IPS DF 6.9 (cell line): ENCODE measurements at regions not wholly inside any gene's neighbourhood (a gene's known extent, or its start where the extent isn't known, plus 50 kb on each side); places are given as distances from the start of the nearest gene placed in this dataset.

Experiments
- DNase-seq: peaks from one replicate; pipeline ENCODE4 v3.0.0-alpha.2; 2013; ENCODE audit warnings: low read depth, low spot score
- H3K27ac ChIP-seq: one replicate; pipeline ENCODE4 v1.5.1; 2013; ENCODE audit warnings: low read length, control low read depth
- H3K27me3 ChIP-seq: 2 replicates; pipeline ENCODE4 v1.6.1; 2013; ENCODE audit warnings: mild to moderate bottlenecking, low read length; ENCODE audit not compliant: control insufficient read depth, insufficient read depth
- H3K36me3 ChIP-seq: 2 replicates; pipeline ENCODE4 v1.6.1; 2013; ENCODE audit warnings: low read length; ENCODE audit not compliant: control insufficient read depth, insufficient read depth
- H3K4me1 ChIP-seq: 2 replicates; pipeline ENCODE4 v1.6.1; 2013; ENCODE audit warnings: low read length; ENCODE audit not compliant: control insufficient read depth, insufficient read depth
- H3K4me3 ChIP-seq: 2 replicates; pipeline ENCODE4 v1.5.1; 2013; ENCODE audit warnings: mild to moderate bottlenecking, low read length
- H3K9me3 ChIP-seq: 2 replicates; pipeline ENCODE4 v1.6.1; 2013; ENCODE audit warnings: low read length, inconsistent platforms; ENCODE audit not compliant: control insufficient read depth, insufficient read depth
- WGBS: extraction: QIAGEN DNeasy Blood & Tissue Kit; methylation state at CpG from one replicate; pipeline ENCODE4 v1.1.7; 2013; ENCODE audit warnings: mixed read lengths, missing lambda C conversion rate; ENCODE audit not compliant: insufficient read length, insufficient coverage; 5-methylcytosine and 5-hydroxymethylcytosine counted together

- peaks cover 6% of the 10 kb centered on the region; the same call in 1 of the 2 replicates for H3K4me1 ChIP-seq
- no peaks in the 10 kb centered on the region for H3K9me3 ChIP-seq
- no peak for DNase-seq
- no CpG with 5 or more reads among the region's 4 CpGs for WGBS
- H3K4me3 ChIP-seq = no peak overlapping the region
- H3K36me3 ChIP-seq = no peaks in the 10 kb centered on the region
- H3K27ac ChIP-seq = no peak overlapping the region
- no peaks in the 10 kb centered on the region for H3K27me3 ChIP-seq
Measured at GRCh38 chr6:163937071-163937470, 522.6 kb downstream of the QKI start.

- no peaks in the 10 kb centered on the region for H3K9me3 ChIP-seq
- no CpG with 5 or more reads among the region's 6 CpGs for WGBS
- no peak for DNase-seq
- H3K36me3 ChIP-seq = no peaks in the 10 kb centered on the region
- H3K4me3 ChIP-seq = no peak overlapping the region
- no peak overlapping the region for H3K27ac ChIP-seq
- no peaks in the 10 kb centered on the region for H3K27me3 ChIP-seq
- H3K4me1 ChIP-seq = 0 out of 2 replicates have a peak, but pooled peaks cover 2% of the 10 kb centered on the region
Measured at GRCh38 chr6:163935158-163935762, 520.7 kb downstream of the QKI start.

- Histone ChIP-seq H3K36me3 (no peaks in the 10 kb centered on the region), H3K27ac (no peak overlapping the region), H3K27me3 (no peaks in the 10 kb centered on the region), H3K4me3 (no peak overlapping the region), H3K9me3 (no peaks in the 10 kb centered on the region), H3K4me1 (no peaks in the 10 kb centered on the region)
- no CpG with 5 or more reads among the region's 6 CpGs for WGBS
- no peak for DNase-seq
Measured at GRCh38 chr6:163930012-163930411, 515.5 kb downstream of the QKI start.

DNA sequence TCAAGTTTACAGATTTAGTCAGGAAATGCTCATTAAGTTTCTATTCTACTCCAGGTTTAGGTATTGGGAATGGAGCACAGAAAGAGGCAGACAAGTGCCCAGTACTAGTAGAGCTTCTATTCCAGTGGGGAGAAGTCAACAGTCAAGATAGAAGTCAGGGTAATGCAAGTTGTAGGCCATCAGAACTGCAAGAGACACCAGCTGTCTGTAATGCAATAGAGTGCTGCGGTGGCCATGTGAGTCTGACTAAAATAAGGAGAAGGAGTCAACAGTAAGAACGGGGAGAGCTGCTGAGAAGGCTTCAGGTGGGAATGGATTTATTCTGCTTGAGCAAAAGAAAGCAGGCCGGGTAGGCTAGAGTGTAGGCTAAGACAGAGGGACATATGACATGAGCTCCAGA, 515.0 kb downstream of the QKI start:
- no CpG with 5 or more reads among the region's 3 CpGs for WGBS
- H3K27me3 ChIP-seq = no peaks in the 10 kb centered on the region
- no peak for DNase-seq
- H3K4me1 ChIP-seq = no peaks in the 10 kb centered on the region
- H3K36me3 ChIP-seq = no peaks in the 10 kb centered on the region
- H3K4me3 ChIP-seq = no peak overlapping the region
- H3K9me3 ChIP-seq = no peaks in the 10 kb centered on the region
- no peak overlapping the region for H3K27ac ChIP-seq

- H3K4me1 ChIP-seq = no peaks in the 10 kb centered on the region
- no CpG with 5 or more reads among the region's 7 CpGs for WGBS
- DNase-seq = no peak
Measured at GRCh38 chr6:163926642-163927041, 512.1 kb downstream of the QKI start.

GRCh38 chr6:163925839-163926238, 511.3 kb downstream of the QKI start:
- H3K27me3 ChIP-seq = no peaks in the 10 kb centered on the region
- no CpG with 5 or more reads among the region's 5 CpGs for WGBS
- no peak overlapping the region for H3K27ac ChIP-seq
- no peaks in the 10 kb centered on the region for H3K36me3 ChIP-seq
- H3K4me3 ChIP-seq = no peak overlapping the region
- H3K4me1 ChIP-seq = no peaks in the 10 kb centered on the region
- no peaks in the 10 kb centered on the region for H3K9me3 ChIP-seq
- no peak for DNase-seq

More at GRCh38 chr6:163926642-163927041, 512.1 kb downstream of the QKI start:
- H3K9me3 ChIP-seq = no peaks in the 10 kb centered on the region
- no peaks in the 10 kb centered on the region for H3K27me3 ChIP-seq
- no peaks in the 10 kb centered on the region for H3K36me3 ChIP-seq
- no peak overlapping the region for H3K4me3 ChIP-seq
- H3K27ac ChIP-seq = no peak overlapping the region

- no peaks in the 10 kb centered on the region for H3K36me3 ChIP-seq
- H3K4me1 ChIP-seq = no peaks in the 10 kb centered on the region
- no peak overlapping the region for H3K27ac ChIP-seq
- no peaks in the 10 kb centered on the region for H3K9me3 ChIP-seq
- no peaks in the 10 kb centered on the region for H3K27me3 ChIP-seq
- no peak overlapping the region for H3K4me3 ChIP-seq
- DNase-seq = no peak
- WGBS = no CpG with 5 or more reads among the region's 15 CpGs
Measured at GRCh38 chr6:163923658-163924411, 509.3 kb downstream of the QKI start.

DNA sequence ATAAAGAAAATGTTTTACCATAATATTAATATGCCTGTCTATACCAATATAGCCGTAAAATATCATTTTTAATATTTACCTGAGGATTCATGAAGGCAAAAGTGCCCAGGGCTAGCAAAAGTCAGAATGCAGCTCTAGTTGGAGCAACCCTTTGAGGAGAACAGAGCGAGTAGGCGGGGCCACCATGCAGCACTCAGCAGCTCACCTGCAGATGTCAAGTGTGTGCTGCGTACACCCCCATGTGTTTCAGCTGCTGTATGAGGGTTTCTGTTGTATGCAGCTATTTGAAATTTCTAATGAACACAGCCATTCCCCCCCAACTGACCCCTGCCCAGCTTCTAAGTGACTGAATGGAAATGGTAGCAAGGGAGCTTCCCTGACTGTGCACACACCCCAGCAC, 508.0 kb downstream of the QKI start:
- WGBS = no CpG with 5 or more reads among the region's 4 CpGs

GRCh38 chr6:163919652-163920051, 505.1 kb downstream of the QKI start:
- Histone ChIP-seq H3K27ac (no peak overlapping the region), H3K27me3 (no peaks in the 10 kb centered on the region), H3K9me3 (no peaks in the 10 kb centered on the region), H3K4me3 (no peak overlapping the region), H3K36me3 (no peaks in the 10 kb centered on the region), H3K4me1 (no peaks in the 10 kb centered on the region)
- WGBS = 100% methylated on average over 1 of the region's 8 CpGs
- no peak for DNase-seq

More for the DNA sequence above, 508.0 kb downstream of the QKI start:
- no peaks in the 10 kb centered on the region for H3K4me1 ChIP-seq
- no peaks in the 10 kb centered on the region for H3K27me3 ChIP-seq
- H3K27ac ChIP-seq = no peak overlapping the region
- no peaks in the 10 kb centered on the region for H3K36me3 ChIP-seq
- no peaks in the 10 kb centered on the region for H3K9me3 ChIP-seq
- DNase-seq = no peak
- H3K4me3 ChIP-seq = no peak overlapping the region

DNA sequence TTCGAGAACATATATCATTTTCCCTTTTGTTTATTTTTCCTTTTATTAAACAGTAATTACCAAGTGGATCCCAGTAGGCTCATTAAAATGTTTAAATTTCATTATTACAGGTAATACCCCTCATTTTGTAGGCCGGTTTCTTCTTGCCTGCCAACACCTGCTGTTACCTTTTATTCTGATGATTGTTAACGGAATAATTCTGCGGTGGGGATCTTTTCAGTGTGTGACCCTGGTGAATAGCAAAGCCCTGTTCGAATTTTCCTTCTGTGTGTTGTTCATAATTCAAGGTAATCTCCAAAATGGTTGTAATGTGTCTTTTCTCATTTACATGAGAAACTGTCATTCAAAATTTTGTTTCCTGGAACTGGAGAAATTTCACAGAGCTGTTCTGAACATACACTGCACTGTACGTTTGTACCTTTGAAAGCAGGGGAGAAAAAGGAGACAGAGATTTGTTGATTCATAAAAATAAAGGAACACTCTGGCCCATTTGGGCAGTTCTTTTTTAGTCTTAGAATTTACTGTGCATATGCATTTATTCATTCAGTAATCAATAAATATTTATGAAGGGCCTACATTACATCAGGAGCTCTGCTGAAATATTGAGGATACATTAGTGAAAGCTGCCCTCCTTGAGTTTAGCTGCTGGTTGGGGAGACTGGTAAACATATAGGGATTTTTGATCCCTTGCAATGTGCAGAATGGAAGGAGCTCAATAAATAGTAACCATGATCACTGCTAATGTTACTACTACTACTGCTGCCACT, 502.0 kb downstream of the QKI start:
- Histone ChIP-seq H3K9me3 (no peaks in the 10 kb centered on the region), H3K27ac (no peak overlapping the region), H3K4me1 (no peaks in the 10 kb centered on the region), H3K4me3 (no peak overlapping the region), H3K36me3 (no peaks in the 10 kb centered on the region), H3K27me3 (no peaks in the 10 kb centered on the region)
- no peak for DNase-seq
- no CpG with 5 or more reads among the region's 6 CpGs for WGBS
